ENCODE measurements at regions not wholly inside any gene's neighbourhood (a gene's known extent, or its start where the extent isn't known, plus 50 kb on each side); places are given as distances from the start of the nearest gene placed in this dataset.

DNA sequence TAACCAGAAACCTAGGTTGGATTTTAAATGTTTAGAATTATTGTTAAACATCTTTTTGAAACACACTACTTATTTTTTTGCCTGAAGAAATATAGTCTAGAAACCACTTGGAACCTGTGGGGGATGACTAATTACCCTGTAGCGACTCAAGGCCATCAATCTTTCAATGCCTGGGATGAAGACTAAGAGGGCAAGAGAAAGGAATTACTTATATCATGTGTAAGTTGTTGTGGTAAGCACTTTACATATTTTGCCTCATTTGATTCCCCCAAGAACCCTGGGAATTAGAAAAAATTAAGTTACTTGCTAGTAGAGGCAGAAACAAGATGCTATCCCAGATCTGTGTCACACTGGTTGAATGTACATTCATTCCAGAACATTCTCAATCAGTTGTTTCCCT is 170.9 kb upstream of the GRIA3 start:
- WGBS (ENCODE audit: insufficient coverage), result no CpG with 5 or more reads among the region's 1 CpG
- no peak for ATAC-seq (ENCODE audit: low read depth)
- H3K4me3 Mint-ChIP-seq, result no peak overlapping the region

DNA sequence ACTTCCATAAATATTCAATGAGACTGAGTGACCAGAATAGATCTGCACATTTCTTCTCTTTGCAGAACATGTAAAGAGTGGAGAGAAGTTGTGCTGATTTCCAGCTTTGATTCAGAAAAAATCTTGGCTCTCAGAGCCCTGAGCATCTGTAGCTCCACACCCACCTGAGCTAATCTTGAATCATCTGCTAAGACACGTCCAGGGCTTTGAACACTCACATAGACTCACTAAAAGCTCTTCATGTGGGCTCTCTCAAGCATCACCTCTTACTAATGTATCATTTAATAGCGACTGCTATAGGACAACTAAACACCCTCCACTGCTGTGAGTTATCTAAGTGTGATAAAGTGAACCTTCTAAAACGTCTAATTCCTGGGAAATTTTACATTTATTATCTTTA is 147.7 kb upstream of the GRIA3 start:
- no CpG with 5 or more reads among the region's 3 CpGs for WGBS (ENCODE audit: insufficient coverage)
- no peak overlapping the region for H2AFZ ChIP-seq (ENCODE audit: insufficient read depth, low read depth, low read length, poor library complexity, severe bottlenecking)
- H3K4me3 ChIP-seq (ENCODE audit: control extremely low read depth in 1 of 5, extremely low read depth in 1 of 5, insufficient read depth in 1 of 5, low read depth in 2 of 5, low read length in 4 of 5), result no peak overlapping the region
- CTCF ChIA-PET, result no interaction called here
- peaks cover 4% of the 10 kb centered on the region for H3K9me3 Mint-ChIP-seq (ENCODE audit: insufficient read depth)
- no peak overlapping the region for H3K27ac Mint-ChIP-seq
- no peak overlapping the region for H3K4me3 Mint-ChIP-seq
- no peaks in the 10 kb centered on the region for H3K4me1 ChIP-seq (ENCODE audit: control insufficient read depth in 2 of 2, insufficient read depth in 2 of 2, low read length in 2 of 2)
- intact Hi-C loops (cut with micrococcal nuclease), result no loop called here
- no peaks in the 10 kb centered on the region for H3K79me2 ChIP-seq (ENCODE audit: control insufficient read depth, insufficient read depth, low read length)
- DNase-seq (no peak), ATAC-seq (ENCODE audit: low read depth) (no peak)
- H3K9ac ChIP-seq (ENCODE audit: low read length), result no peak overlapping the region
- no peaks in the 10 kb centered on the region for H4K20me1 ChIP-seq (ENCODE audit: control insufficient read depth, insufficient read depth, low read length, poor library complexity, severe bottlenecking)
- no peaks in the 10 kb centered on the region for H3K4me1 Mint-ChIP-seq
- no peaks in the 10 kb centered on the region for H3K9me3 ChIP-seq (ENCODE audit: control extremely low read depth in 1 of 3, control insufficient read depth in 2 of 3, insufficient read depth in 1 of 3, low read length in 2 of 3)
- no peaks in the 10 kb centered on the region for H3K27me3 ChIP-seq (replicated peaks in 1 of 4; ENCODE audit: control extremely low read depth in 1 of 4, control insufficient read depth in 3 of 4, insufficient read depth in 4 of 4, low read length in 3 of 4)
- H3K4me2 ChIP-seq (replicated peaks; ENCODE audit: low read depth, low read length, poor library complexity, severe bottlenecking), result no peak overlapping the region
- POLR2A ChIA-PET, result no interaction called here
- no peaks in the 10 kb centered on the region for H3K36me3 ChIP-seq (replicated peaks in 1 of 2; ENCODE audit: control extremely low read depth in 1 of 2, control insufficient read depth in 1 of 2, extremely low read depth in 1 of 2, insufficient read depth in 2 of 2, low read length in 1 of 2)
- H3K27me3 Mint-ChIP-seq, result no peaks in the 10 kb centered on the region
- TF ChIP-seq EZH2 (IDR thresholded peaks at IDR 0.05; ENCODE audit: borderline replicate concordance, insufficient read depth, low read depth, low read length, poor library complexity, severe bottlenecking), result no peak
- TF ChIP-seq, protein P1, sequence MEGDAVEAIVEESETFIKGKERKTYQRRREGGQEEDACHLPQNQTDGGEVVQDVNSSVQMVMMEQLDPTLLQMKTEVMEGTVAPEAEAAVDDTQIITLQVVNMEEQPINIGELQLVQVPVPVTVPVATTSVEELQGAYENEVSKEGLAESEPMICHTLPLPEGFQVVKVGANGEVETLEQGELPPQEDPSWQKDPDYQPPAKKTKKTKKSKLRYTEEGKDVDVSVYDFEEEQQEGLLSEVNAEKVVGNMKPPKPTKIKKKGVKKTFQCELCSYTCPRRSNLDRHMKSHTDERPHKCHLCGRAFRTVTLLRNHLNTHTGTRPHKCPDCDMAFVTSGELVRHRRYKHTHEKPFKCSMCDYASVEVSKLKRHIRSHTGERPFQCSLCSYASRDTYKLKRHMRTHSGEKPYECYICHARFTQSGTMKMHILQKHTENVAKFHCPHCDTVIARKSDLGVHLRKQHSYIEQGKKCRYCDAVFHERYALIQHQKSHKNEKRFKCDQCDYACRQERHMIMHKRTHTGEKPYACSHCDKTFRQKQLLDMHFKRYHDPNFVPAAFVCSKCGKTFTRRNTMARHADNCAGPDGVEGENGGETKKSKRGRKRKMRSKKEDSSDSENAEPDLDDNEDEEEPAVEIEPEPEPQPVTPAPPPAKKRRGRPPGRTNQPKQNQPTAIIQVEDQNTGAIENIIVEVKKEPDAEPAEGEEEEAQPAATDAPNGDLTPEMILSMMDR (IDR thresholded peaks at IDR 0.05), result no peak
- H3K27ac ChIP-seq (ENCODE audit: low read length in 2 of 2), result no peak overlapping the region

More for the DNA sequence above, 170.9 kb upstream of the GRIA3 start:
- H3K27ac Mint-ChIP-seq, result no peak overlapping the region
- no peaks in the 10 kb centered on the region for H3K9me3 ChIP-seq (ENCODE audit: control extremely low read depth in 1 of 3, control insufficient read depth in 2 of 3, insufficient read depth in 1 of 3, low read length in 2 of 3)
- H3K9me3 Mint-ChIP-seq (ENCODE audit: insufficient read depth), result peaks cover 5% of the 10 kb centered on the region
- no peaks in the 10 kb centered on the region for H3K36me3 ChIP-seq (replicated peaks in 1 of 2; ENCODE audit: control extremely low read depth in 1 of 2, control insufficient read depth in 1 of 2, extremely low read depth in 1 of 2, insufficient read depth in 2 of 2, low read length in 1 of 2)
- no peaks in the 10 kb centered on the region for H3K79me2 ChIP-seq (ENCODE audit: control insufficient read depth, insufficient read depth, low read length)
- H4K20me1 ChIP-seq (ENCODE audit: control insufficient read depth, insufficient read depth, low read length, poor library complexity, severe bottlenecking), result no peaks in the 10 kb centered on the region
- ChIA-PET POLR2A (no interaction called here), CTCF (no interaction called here)
- no peak for DNase-seq
- no peak for TF ChIP-seq EZH2 (IDR thresholded peaks at IDR 0.05; ENCODE audit: borderline replicate concordance, insufficient read depth, low read depth, low read length, poor library complexity, severe bottlenecking)
- TF ChIP-seq, protein P1 (IDR thresholded peaks at IDR 0.05), result no peak
- H3K4me3 ChIP-seq (ENCODE audit: control extremely low read depth in 1 of 5, extremely low read depth in 1 of 5, insufficient read depth in 1 of 5, low read depth in 2 of 5, low read length in 4 of 5), result no peak overlapping the region
- no peak overlapping the region for H3K9ac ChIP-seq (ENCODE audit: low read length)
- H3K27me3 Mint-ChIP-seq, result no peaks in the 10 kb centered on the region
- no peak overlapping the region for H2AFZ ChIP-seq (ENCODE audit: insufficient read depth, low read depth, low read length, poor library complexity, severe bottlenecking)
- no peaks in the 10 kb centered on the region for H3K27me3 ChIP-seq (replicated peaks in 1 of 4; ENCODE audit: control extremely low read depth in 1 of 4, control insufficient read depth in 3 of 4, insufficient read depth in 4 of 4, low read length in 3 of 4)
- no peak overlapping the region for H3K4me2 ChIP-seq (replicated peaks; ENCODE audit: low read depth, low read length, poor library complexity, severe bottlenecking)
- H3K4me1 Mint-ChIP-seq, result no peaks in the 10 kb centered on the region
- no peaks in the 10 kb centered on the region for H3K4me1 ChIP-seq (ENCODE audit: control insufficient read depth in 2 of 2, insufficient read depth in 2 of 2, low read length in 2 of 2)
- intact Hi-C loops (cut with micrococcal nuclease), result no loop called here
- H3K27ac ChIP-seq (ENCODE audit: low read length in 2 of 2), result no peak overlapping the region

Data from B cell (primary cell).